ENCODE measurements at regions not wholly inside any gene's neighbourhood (a gene's known extent, or its start where the extent isn't known, plus 50 kb on each side); places are given as distances from the start of the nearest gene placed in this dataset.

- TF ChIP-seq CTCF (conservative IDR thresholded peaks at IDR 0.05 in 1 of 2, IDR thresholded peaks at IDR 0.05 in 1 of 2; ENCODE audit: low read depth in 1 of 2, low read length in 2 of 2) (no peak), EZH2 (IDR thresholded peaks at IDR 0.05; ENCODE audit: low read length, missing control alignments) (no peak)
Observed at GRCh38 chr10:45082176-45082575, 81.5 kb downstream of the ZNF22 start.

All from fibroblast of lung (primary cell).